SK-N-MC (cell line): ENCODE measurements at regions not wholly inside any gene's neighbourhood (a gene's known extent, or its start where the extent isn't known, plus 50 kb on each side); places are given as distances from the start of the nearest gene placed in this dataset.

Experiments
- EZH2 ChIP-seq: fragments of 200-600 bp; sonication (generic); IDR thresholded peaks from one replicate; pipeline ENCODE4 v1.6.1; 2017; ENCODE audit warnings: antibody characterized with exemption
- POLR2AphosphoS5 ChIP-seq: IDR thresholded peaks from 2 replicates; pipeline ENCODE4 v1.6.1; 2012; ENCODE audit warnings: mild to moderate bottlenecking, low read depth, low read length, borderline replicate concordance

- TF ChIP-seq POLR2AphosphoS5 (no peak), EZH2 (no peak)
These were observed 160.1 kb upstream of the PLAAT1 start for GRCh38 chr3:193080821-193081365.
